Astrocyte (in vitro differentiated cells and primary cell): ENCODE measurements at regions not wholly inside any gene's neighbourhood (a gene's known extent, or its start where the extent isn't known, plus 50 kb on each side); places are given as distances from the start of the nearest gene placed in this dataset.
"Not testable (repeated sequence)": the region's sequence is repeated elsewhere in the genome, so short reads cannot be mapped to it uniquely, and the experiment has no call there.

Experiments used
- DNase-seq: peaks from one replicate; pipeline ENCODE4 v3.0.0-alpha.2; 2010; ENCODE audit warnings: low read depth
- FAIRE-seq: peaks from 2 replicates; lab custom pipeline; 2011; peaks lifted over from hg19 to GRCh38; lab: Jason Lieb, UNC
- H2AFZ ChIP-seq: 2 replicates; pipeline ENCODE4 v1.6.0; 2012; ENCODE audit warnings: low read depth, low read length, inconsistent platforms
- H3K27ac ChIP-seq: 2 replicates; pipeline ENCODE4 v1.5.1; 2011; ENCODE audit warnings: low read depth, low read length, inconsistent platforms
- H3K27me3 ChIP-seq: 2 replicates; pipeline ENCODE4 v1.6.0; 2011; ENCODE audit warnings: low read length, inconsistent platforms; ENCODE audit not compliant: insufficient read depth
- H3K36me3 ChIP-seq: 2 replicates; pipeline ENCODE4 v1.5.1; 2011; ENCODE audit warnings: low read length, inconsistent platforms; ENCODE audit not compliant: insufficient read depth
- H3K4me1 ChIP-seq: 2 replicates; pipeline ENCODE4 v1.5.1; 2011; ENCODE audit warnings: low read length, inconsistent platforms; ENCODE audit not compliant: insufficient read depth
- H3K4me2 ChIP-seq: 2 replicates; pipeline ENCODE4 v1.6.0; 2012; ENCODE audit warnings: low read length, inconsistent platforms
- H3K4me3 ChIP-seq: 2 replicates; pipeline ENCODE4 v1.5.1; 2011; ENCODE audit warnings: low read depth, mild to moderate bottlenecking, low read length, inconsistent platforms; ENCODE audit not compliant: insufficient read depth
- H3K79me2 ChIP-seq: 2 replicates; pipeline ENCODE4 v1.6.0; 2012; ENCODE audit warnings: mild to moderate bottlenecking, low read length, inconsistent platforms; ENCODE audit not compliant: insufficient read depth
- H3K9ac ChIP-seq: 2 replicates; pipeline ENCODE4 v1.6.0; 2012; ENCODE audit warnings: mild to moderate bottlenecking, low read length, inconsistent platforms
- H3K9me3 ChIP-seq: 2 replicates; pipeline ENCODE4 v1.5.1; 2012; ENCODE audit warnings: low read depth, mild to moderate bottlenecking, low read length, inconsistent platforms; ENCODE audit not compliant: insufficient read depth
- H4K20me1 ChIP-seq: 2 replicates; pipeline ENCODE4 v1.6.0; 2012; ENCODE audit warnings: low read length, inconsistent platforms; ENCODE audit not compliant: insufficient read depth
- H3K27ac Mint-ChIP-seq: one replicate; pipeline ENCODE4 v1.8.0; 2021; ENCODE audit warnings: mild to moderate bottlenecking, mixed read lengths; ENCODE audit not compliant: unreplicated experiment
- H3K27me3 Mint-ChIP-seq: one replicate; pipeline ENCODE4 v1.8.0; 2021; ENCODE audit warnings: low read depth, mixed read lengths; ENCODE audit not compliant: unreplicated experiment
- H3K36me3 Mint-ChIP-seq: one replicate; pipeline ENCODE4 v1.8.0; 2021; ENCODE audit warnings: low read depth, mixed read lengths; ENCODE audit not compliant: unreplicated experiment
- H3K4me1 Mint-ChIP-seq: one replicate; pipeline ENCODE4 v1.8.0; 2021; ENCODE audit warnings: low read depth, mixed read lengths; ENCODE audit not compliant: unreplicated experiment
- H3K4me3 Mint-ChIP-seq: one replicate; pipeline ENCODE4 v1.8.0; 2021; ENCODE audit warnings: mild to moderate bottlenecking, moderate library complexity, mixed read lengths; ENCODE audit not compliant: unreplicated experiment
- H3K9me3 Mint-ChIP-seq: one replicate; pipeline ENCODE4 v1.8.0; 2021; ENCODE audit warnings: mild to moderate bottlenecking, mixed read lengths; ENCODE audit not compliant: unreplicated experiment
- EZH2 ChIP-seq: IDR thresholded peaks from 2 replicates; pipeline ENCODE4 v1.6.1; 2012; ENCODE audit warnings: mild to moderate bottlenecking, low read length, inconsistent platforms; ENCODE audit not compliant: insufficient read depth
- TF ChIP-seq, protein P1 (sequence below): IDR thresholded peaks from 2 replicates; pipeline ENCODE4 v1.5.1; 2011; ENCODE audit warnings: low read depth, mild to moderate bottlenecking, inconsistent platforms, low read length, moderate library complexity; ENCODE audit not compliant: insufficient read depth

DNA sequence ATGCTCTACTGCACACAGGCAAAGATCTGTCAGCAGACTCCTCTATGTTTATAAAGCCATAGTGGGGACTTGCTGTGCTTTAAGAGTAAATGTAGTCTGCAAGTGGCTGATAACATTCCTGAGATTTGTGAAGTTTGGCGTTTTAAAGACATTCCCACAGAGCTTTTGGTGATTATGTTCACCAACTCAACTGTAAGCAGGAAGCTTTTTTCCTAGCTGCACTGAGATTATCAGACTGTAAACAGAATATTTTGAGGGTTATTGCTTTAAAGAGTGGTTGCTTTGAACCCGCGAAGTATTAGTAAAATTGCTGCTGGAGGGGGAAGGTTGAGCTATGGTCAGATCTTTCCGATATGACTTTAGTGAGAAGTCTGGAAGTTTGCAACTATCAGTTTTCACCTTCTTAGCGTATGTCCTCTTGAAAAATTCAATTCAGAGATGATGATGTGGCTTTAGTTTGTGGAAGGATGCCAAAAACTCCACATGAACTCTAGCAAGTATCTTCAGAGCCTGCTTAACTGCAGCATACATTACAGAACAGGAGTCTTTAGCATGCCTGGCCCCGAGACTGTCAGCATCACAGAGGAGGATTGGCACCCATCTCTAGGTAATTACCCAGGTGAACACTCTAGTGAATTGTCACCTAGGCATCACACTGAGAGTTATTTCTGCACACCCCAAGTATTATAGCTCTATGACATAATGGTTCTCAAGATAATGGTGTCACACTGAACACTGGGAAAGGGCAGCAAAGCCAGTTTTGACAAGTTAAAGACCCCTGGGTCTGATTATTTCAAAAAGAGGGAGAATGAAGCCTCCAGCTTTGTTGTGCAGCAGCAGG lies 89.9 kb downstream of the MTNR1B start:
- TF ChIP-seq, protein P1, sequence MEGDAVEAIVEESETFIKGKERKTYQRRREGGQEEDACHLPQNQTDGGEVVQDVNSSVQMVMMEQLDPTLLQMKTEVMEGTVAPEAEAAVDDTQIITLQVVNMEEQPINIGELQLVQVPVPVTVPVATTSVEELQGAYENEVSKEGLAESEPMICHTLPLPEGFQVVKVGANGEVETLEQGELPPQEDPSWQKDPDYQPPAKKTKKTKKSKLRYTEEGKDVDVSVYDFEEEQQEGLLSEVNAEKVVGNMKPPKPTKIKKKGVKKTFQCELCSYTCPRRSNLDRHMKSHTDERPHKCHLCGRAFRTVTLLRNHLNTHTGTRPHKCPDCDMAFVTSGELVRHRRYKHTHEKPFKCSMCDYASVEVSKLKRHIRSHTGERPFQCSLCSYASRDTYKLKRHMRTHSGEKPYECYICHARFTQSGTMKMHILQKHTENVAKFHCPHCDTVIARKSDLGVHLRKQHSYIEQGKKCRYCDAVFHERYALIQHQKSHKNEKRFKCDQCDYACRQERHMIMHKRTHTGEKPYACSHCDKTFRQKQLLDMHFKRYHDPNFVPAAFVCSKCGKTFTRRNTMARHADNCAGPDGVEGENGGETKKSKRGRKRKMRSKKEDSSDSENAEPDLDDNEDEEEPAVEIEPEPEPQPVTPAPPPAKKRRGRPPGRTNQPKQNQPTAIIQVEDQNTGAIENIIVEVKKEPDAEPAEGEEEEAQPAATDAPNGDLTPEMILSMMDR, result no peak
- no peak for TF ChIP-seq EZH2
- peaks cover 2% of the 10 kb centered on the region for H3K9me3 Mint-ChIP-seq
- Histone ChIP-seq H3K27me3 (no peaks in the 10 kb centered on the region), H3K9ac (peak overlapping the region; percentile 13), H3K4me1 (peaks cover 12% of the 10 kb centered on the region), H3K27ac (no peak overlapping the region), H3K36me3 (no peaks in the 10 kb centered on the region), H2AFZ (peak overlapping the region; percentile 3), H3K9me3 (no peaks in the 10 kb centered on the region), H4K20me1 (no peaks in the 10 kb centered on the region), H3K4me2 (peak overlapping the region; percentile 35), H3K4me3 (no peak overlapping the region), H3K79me2 (no peaks in the 10 kb centered on the region)
- H3K27me3 Mint-ChIP-seq, result no peaks in the 10 kb centered on the region
- no peaks in the 10 kb centered on the region for H3K36me3 Mint-ChIP-seq
- DNase-seq (peak; percentile 69), FAIRE-seq (peak; percentile 58)
- H3K27ac Mint-ChIP-seq, result peak overlapping the region; percentile 70
- H3K4me3 Mint-ChIP-seq, result no peak overlapping the region
- H3K4me1 Mint-ChIP-seq, result peaks cover 38% of the 10 kb centered on the region

DNA sequence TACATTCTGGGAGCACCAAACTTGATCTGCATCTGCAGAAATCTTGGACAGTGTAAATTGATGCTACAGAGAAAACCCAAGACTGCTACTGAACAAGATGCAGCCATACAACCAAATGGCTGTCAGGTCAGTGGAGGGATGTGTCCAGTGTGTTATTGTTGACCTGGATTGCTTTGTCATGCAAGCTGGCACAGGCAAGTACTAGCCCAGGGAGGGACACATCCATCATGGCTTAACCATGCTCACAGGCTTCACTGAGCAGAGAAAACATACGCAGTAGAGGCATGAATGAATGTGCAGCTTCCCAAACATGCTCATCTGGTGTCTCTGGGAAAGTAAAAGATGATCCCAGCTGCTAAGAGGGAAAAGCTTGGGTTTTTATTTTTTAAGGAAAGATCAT lies 93.6 kb downstream of the MTNR1B start:
- H3K36me3 ChIP-seq, result no peaks in the 10 kb centered on the region
- H3K4me2 ChIP-seq, result no peak overlapping the region
- H3K27ac Mint-ChIP-seq, result no peak overlapping the region
- peaks cover 2% of the 10 kb centered on the region for H3K36me3 Mint-ChIP-seq
- TF ChIP-seq, protein P1, result no peak
- no peak for TF ChIP-seq EZH2
- H3K27ac ChIP-seq, result no peak overlapping the region
- no peaks in the 10 kb centered on the region for H3K27me3 Mint-ChIP-seq
- H4K20me1 ChIP-seq, result no peaks in the 10 kb centered on the region
- FAIRE-seq (no peak), DNase-seq (peak; percentile 14)
- no peak overlapping the region for H3K9ac ChIP-seq
- no peaks in the 10 kb centered on the region for H3K79me2 ChIP-seq
- peaks cover 31% of the 10 kb centered on the region for H3K4me1 Mint-ChIP-seq
- peaks cover 2% of the 10 kb centered on the region for H3K9me3 Mint-ChIP-seq
- H3K4me1 ChIP-seq, result peaks cover 10% of the 10 kb centered on the region
- no peaks in the 10 kb centered on the region for H3K27me3 ChIP-seq
- H3K4me3 ChIP-seq, result no peak overlapping the region
- H3K9me3 ChIP-seq, result no peaks in the 10 kb centered on the region
- H3K4me3 Mint-ChIP-seq, result no peak overlapping the region
- H2AFZ ChIP-seq, result no peak overlapping the region

DNA sequence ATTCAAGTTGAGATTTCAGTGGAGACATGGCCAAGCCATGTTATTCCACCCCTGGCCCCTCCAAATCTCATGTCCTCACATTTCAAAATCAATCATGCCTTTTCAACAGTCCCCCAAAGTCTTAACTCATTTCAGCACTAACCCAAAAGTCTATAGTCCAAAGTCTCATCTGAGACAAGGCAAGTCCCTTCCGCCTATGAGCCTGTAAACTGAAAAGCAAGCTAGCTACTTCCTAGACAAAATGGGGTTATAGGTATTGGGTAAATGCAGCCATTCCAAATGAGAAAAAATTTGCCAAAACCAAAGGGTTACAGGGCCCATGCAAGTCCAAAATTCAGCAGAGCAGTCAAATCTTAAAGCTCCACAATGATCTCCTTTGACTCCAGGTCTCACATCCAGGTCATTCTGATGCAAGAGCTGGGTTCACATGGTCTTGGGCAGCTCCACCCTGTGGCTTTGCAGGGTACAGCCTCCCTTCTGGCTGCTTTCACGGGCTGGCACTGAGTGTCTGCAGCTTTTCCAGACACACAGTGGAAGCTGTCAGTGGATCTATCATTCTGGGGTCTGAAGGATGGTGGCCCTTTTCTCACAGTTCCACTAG lies 95.7 kb downstream of the MTNR1B start:
- not testable (repeated sequence) for H3K27ac ChIP-seq, H3K36me3 ChIP-seq, H3K79me2 ChIP-seq, H3K9ac ChIP-seq, FAIRE-seq, H3K9me3 Mint-ChIP-seq, H3K4me1 ChIP-seq, H3K9me3 ChIP-seq, H3K27ac Mint-ChIP-seq, H3K4me3 Mint-ChIP-seq, H3K27me3 ChIP-seq, H2AFZ ChIP-seq, H3K4me3 ChIP-seq, H3K27me3 Mint-ChIP-seq, H3K36me3 Mint-ChIP-seq, H4K20me1 ChIP-seq, H3K4me2 ChIP-seq, DNase-seq
- peaks cover 14% of the 10 kb centered on the region for H3K4me1 Mint-ChIP-seq
